GM12875 (cell line): ENCODE measurements at regions not wholly inside any gene's neighbourhood (a gene's known extent, or its start where the extent isn't known, plus 50 kb on each side); places are given as distances from the start of the nearest gene placed in this dataset.

Experiments used
- H3K4me3 ChIP-seq: one replicate; pipeline ENCODE4 v1.5.1; 2011; ENCODE audit warnings: low read depth, low read length, control low read depth
- TF ChIP-seq, protein P1 (sequence below): IDR thresholded peaks from 2 replicates; pipeline ENCODE4 v1.5.1; 2011; ENCODE audit warnings: low read depth, mild to moderate bottlenecking, control low read depth, inconsistent platforms, low read length, moderate library complexity, borderline replicate concordance; ENCODE audit not compliant: insufficient read depth

DNA sequence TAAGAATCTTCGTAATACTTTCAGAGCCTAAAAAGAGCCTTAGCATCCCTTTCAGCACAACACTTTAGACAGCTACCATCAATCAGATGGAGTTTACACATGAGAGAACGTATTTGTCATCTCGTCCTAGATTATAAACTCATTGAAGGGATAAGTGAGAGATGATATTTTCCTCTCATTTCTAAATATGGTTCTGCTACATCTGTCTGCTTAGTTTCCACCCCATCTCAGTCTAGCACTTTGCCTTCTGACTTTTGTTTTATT, 208.4 kb upstream of the CD180 start:
- H3K4me3 ChIP-seq = no peak overlapping the region
- TF ChIP-seq, protein P1, sequence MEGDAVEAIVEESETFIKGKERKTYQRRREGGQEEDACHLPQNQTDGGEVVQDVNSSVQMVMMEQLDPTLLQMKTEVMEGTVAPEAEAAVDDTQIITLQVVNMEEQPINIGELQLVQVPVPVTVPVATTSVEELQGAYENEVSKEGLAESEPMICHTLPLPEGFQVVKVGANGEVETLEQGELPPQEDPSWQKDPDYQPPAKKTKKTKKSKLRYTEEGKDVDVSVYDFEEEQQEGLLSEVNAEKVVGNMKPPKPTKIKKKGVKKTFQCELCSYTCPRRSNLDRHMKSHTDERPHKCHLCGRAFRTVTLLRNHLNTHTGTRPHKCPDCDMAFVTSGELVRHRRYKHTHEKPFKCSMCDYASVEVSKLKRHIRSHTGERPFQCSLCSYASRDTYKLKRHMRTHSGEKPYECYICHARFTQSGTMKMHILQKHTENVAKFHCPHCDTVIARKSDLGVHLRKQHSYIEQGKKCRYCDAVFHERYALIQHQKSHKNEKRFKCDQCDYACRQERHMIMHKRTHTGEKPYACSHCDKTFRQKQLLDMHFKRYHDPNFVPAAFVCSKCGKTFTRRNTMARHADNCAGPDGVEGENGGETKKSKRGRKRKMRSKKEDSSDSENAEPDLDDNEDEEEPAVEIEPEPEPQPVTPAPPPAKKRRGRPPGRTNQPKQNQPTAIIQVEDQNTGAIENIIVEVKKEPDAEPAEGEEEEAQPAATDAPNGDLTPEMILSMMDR = no peak

DNA sequence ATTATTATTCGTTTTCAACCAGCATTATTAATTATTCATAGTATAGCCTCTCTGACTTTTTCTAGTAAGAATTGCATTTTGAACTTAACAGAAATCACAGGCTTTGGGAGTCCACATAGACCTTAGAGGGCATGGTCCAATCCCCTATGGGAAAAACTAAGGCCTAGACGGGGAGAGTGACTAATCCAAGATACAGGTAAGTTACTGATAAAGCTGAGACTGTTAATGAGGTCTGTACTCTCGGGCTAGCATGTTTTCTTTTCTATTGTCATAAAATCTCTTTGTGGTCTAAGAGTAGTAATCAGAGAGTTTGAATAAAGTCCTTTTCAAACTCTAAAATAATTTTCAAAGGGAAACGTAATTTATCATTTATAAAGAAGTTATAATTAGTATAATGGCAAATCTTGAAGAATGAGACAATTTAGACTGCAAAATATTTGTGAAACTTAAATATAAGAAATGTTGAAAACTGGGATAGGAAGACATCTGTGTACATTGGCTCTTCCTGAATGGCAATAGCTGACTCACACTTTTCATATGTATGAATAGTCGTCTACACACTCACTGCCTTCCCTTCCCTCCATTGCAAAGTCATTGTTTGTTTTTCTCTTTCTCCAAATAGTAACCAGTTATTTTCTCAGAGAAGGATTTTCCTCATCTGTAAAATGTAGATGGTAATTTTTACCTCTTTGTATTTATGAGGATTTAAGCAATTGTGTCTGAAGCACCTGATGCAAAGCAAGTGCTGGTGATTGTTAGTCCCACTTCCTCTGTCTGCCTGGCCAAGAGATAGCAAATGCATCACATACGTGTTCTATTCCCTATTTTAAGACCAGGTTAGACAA, 207.9 kb upstream of the CD180 start:
- no peak overlapping the region for H3K4me3 ChIP-seq
- TF ChIP-seq, protein P1 = no peak

- TF ChIP-seq, protein P1 = no peak
- no peak overlapping the region for H3K4me3 ChIP-seq
Observed at GRCh38 chr5:67402526-67402925, 205.9 kb upstream of the CD180 start.

DNA sequence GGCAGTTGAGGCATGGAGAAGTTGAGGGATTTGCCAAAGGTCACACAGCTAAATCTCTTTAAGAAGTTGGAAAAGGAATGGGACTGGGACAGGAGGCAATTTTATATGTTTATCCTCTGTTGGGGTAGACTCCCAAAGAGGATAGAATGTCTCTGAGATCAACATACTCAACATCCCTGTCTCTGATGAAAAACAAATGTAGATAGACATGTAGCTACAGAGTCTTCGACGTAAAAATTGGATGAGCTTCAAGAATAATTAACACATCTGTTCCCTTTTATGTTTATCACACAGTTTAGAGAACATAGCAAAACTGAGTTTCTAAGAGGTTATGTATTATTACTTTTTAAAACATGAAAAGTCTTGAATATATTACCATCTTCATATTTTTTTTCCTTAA, 204.6 kb upstream of the CD180 start:
- TF ChIP-seq, protein P1 = no peak
- H3K4me3 ChIP-seq = no peak overlapping the region

DNA sequence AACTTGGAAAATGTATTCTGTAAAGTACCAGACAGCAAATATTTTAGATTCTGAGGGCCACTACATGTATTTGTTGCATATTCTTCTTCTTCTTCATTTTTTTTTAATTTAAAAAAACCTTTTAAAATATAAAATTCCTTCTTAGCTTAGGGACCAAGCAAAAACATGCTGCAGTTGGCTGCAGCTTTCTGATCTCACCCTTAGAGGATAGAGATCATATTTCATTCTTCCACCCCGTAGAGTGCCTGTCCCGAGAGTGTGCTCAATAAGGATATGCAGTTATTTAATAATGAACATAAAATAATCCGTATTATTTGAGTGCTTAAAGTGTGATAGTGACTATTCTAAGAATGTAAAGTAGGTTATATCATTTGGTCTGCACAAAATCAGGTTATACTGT, 204.2 kb upstream of the CD180 start:
- H3K4me3 ChIP-seq = no peak overlapping the region
- TF ChIP-seq, protein P1 = no peak

- H3K4me3 ChIP-seq = no peak overlapping the region
- TF ChIP-seq, protein P1 = no peak
Observed at GRCh38 chr5:67395790-67396418, 199.3 kb upstream of the CD180 start.

DNA sequence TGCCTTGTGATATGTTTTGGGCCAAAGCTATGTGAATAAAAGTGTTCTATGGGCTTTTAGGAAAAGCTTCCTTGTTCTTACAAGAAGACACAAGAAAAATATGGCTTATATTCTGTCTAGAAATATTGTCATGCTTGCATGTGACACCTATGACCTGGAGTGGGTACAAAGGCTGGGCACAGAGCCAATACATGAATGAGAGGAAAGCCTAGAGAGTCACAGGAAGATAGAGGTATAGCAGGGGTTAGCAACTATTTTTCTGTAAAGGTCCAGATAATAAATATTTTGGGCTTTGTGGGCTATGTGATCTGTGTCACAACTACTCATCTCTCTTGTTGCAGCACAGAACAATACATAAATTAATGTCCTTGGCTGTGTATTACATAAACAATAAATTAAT, 196.6 kb upstream of the CD180 start:
- H3K4me3 ChIP-seq = no peak overlapping the region
- TF ChIP-seq, protein P1 = no peak
